ENCODE measurements at regions not wholly inside any gene's neighbourhood (a gene's known extent, or its start where the extent isn't known, plus 50 kb on each side); places are given as distances from the start of the nearest gene placed in this dataset.

- no peak overlapping the region for H3K4me3 ChIP-seq
- H3K36me3 ChIP-seq = no peaks in the 10 kb centered on the region
- intact Hi-C loops (cut with DNase I) = no loop called here
- TF ChIP-seq POLR2AphosphoS5 (IDR thresholded peaks at IDR 0.05) (no peak), CTCF (IDR thresholded peaks at IDR 0.05) (no peak), POLR2A (IDR thresholded peaks at IDR 0.05; ENCODE audit: low read depth) (no peak)
- no peak overlapping the region for H3K27ac ChIP-seq (replicated peaks in 1 of 4)
- DNase-seq (ENCODE audit: extremely low spot score) = no peak
- H3K27me3 ChIP-seq = no peaks in the 10 kb centered on the region
- WGBS = 83% methylated on average over 5 of the region's 5 CpGs
- H3K9me3 ChIP-seq = no peaks in the 10 kb centered on the region
- H3K4me1 ChIP-seq = no peaks in the 10 kb centered on the region
These were observed 82.1 kb upstream of the SLC7A1 start for GRCh38 chr13:29677627-29678026.

- H3K4me1 ChIP-seq = no peaks in the 10 kb centered on the region
- no peak for DNase-seq (ENCODE audit: extremely low spot score)
- TF ChIP-seq CTCF (IDR thresholded peaks at IDR 0.05) (no peak), EP300 (IDR thresholded peaks at IDR 0.05) (no peak), POLR2AphosphoS5 (IDR thresholded peaks at IDR 0.05) (no peak), POLR2A (IDR thresholded peaks at IDR 0.05; ENCODE audit: low read depth) (no peak)
- no peak overlapping the region for H3K4me3 ChIP-seq
- H3K27me3 ChIP-seq = no peaks in the 10 kb centered on the region
- WGBS = 80% methylated on average over 9 of the region's 9 CpGs
- intact Hi-C loops (cut with DNase I) = no loop called here
- H3K36me3 ChIP-seq = no peaks in the 10 kb centered on the region
- no peaks in the 10 kb centered on the region for H3K9me3 ChIP-seq
- H3K27ac ChIP-seq (replicated peaks in 1 of 4) = no peak overlapping the region
These were observed 81.5 kb upstream of the SLC7A1 start for GRCh38 chr13:29676941-29677452.

GRCh38 chr13:29676535-29676934 lies 81.0 kb upstream of the SLC7A1 start:
- Histone ChIP-seq H3K4me1 (no peaks in the 10 kb centered on the region), H3K27me3 (no peaks in the 10 kb centered on the region), H3K36me3 (no peaks in the 10 kb centered on the region), H3K4me3 (no peak overlapping the region), H3K27ac (replicated peaks in 1 of 4) (no peak overlapping the region), H3K9me3 (no peaks in the 10 kb centered on the region)
- WGBS = 83% methylated on average over 4 of the region's 4 CpGs
- no peak for TF ChIP-seq CTCF (IDR thresholded peaks at IDR 0.05)
- TF ChIP-seq EP300 (IDR thresholded peaks at IDR 0.05) = no peak
- DNase-seq (ENCODE audit: extremely low spot score) = no peak
- intact Hi-C loops (cut with DNase I) = no loop called here

DNA sequence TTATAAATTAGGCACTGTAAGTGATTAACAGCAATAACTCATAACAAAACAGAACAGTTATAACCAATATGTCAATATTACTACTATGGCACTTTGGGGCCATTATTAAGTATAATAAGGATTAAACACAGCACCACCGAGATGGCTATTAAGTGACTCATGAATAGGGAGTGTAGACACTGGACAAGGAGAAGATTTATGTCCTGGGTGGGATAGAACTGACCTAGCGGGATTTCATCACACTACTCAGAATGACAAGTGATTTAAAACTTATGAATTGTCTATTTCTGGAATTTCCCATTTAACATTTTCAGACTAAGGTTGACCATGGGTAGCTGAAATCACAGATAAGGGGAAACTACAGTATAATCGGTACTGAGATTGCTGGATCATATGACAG lies 79.0 kb upstream of the SLC7A1 start:
- H3K9me3 ChIP-seq = no peaks in the 10 kb centered on the region
- no peak overlapping the region for H3K4me3 ChIP-seq
- H3K36me3 ChIP-seq = no peaks in the 10 kb centered on the region
- DNase-seq (ENCODE audit: extremely low spot score) = no peak
- intact Hi-C loops (cut with DNase I) = no loop called here
- WGBS = 84% methylated on average over 3 of the region's 3 CpGs
- no peak overlapping the region for H3K27ac ChIP-seq (replicated peaks in 1 of 4)
- no peaks in the 10 kb centered on the region for H3K27me3 ChIP-seq
- TF ChIP-seq EP300 (IDR thresholded peaks at IDR 0.05) (no peak), POLR2A (IDR thresholded peaks at IDR 0.05; ENCODE audit: low read depth) (no peak), CTCF (IDR thresholded peaks at IDR 0.05) (no peak), POLR2AphosphoS5 (IDR thresholded peaks at IDR 0.05) (no peak)
- no peaks in the 10 kb centered on the region for H3K4me1 ChIP-seq

DNA sequence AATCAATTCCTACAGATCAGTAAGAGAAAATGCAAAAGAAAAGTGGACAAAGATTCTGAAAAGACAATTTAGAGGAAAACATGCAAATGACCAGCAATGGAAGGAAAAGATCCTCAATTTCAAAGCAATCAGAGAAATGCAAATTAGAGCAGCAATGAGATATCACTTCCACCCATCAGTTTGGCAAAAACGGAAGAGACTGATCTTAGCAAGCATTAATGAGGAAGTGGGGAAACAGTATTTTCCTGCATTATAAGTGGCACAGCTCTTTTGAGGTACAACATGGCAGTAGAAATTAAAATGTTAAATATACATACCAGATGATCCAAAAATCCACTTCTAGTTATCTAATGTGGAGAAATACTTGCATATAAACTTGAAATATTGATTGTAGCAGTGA lies 69.1 kb upstream of the SLC7A1 start:
- Histone ChIP-seq H3K4me1 (no peaks in the 10 kb centered on the region), H3K9me3 (peaks cover 0 to 17% (median 6%) of the 10 kb centered on the region in 4 donors), H3K4me3 (no peak overlapping the region), H3K36me3 (no peaks in the 10 kb centered on the region), H3K27ac (replicated peaks in 1 of 4) (no peak overlapping the region), H3K27me3 (no peaks in the 10 kb centered on the region)
- DNase-seq (ENCODE audit: extremely low spot score) = no peak
- TF ChIP-seq POLR2AphosphoS5 (IDR thresholded peaks at IDR 0.05) = no peak
- TF ChIP-seq POLR2A (IDR thresholded peaks at IDR 0.05; ENCODE audit: low read depth) = no peak
- 44% methylated on average over 1 of the region's 1 CpG for WGBS
- intact Hi-C loops (cut with DNase I) = no loop called here

Data from esophagus muscularis mucosa (tissue), 4 donors.